SK-N-MC (cell line): ENCODE measurements at regions not wholly inside any gene's neighbourhood (a gene's known extent, or its start where the extent isn't known, plus 50 kb on each side); places are given as distances from the start of the nearest gene placed in this dataset.

Experiments used
- EZH2 ChIP-seq: fragments of 200-600 bp; sonication (generic); IDR thresholded peaks from one replicate; pipeline ENCODE4 v1.6.1; 2017; ENCODE audit warnings: antibody characterized with exemption
- FOXP2 ChIP-seq: optimal IDR thresholded peaks from 2 replicates; pipeline ENCODE3; 2011; ENCODE audit warnings: mild to moderate bottlenecking, moderate library complexity; ENCODE audit not compliant: insufficient read depth; ENCODE audit errors: extremely low read length, control extremely low read depth
- POLR2AphosphoS5 ChIP-seq: IDR thresholded peaks from 2 replicates; pipeline ENCODE4 v1.6.1; 2012; ENCODE audit warnings: mild to moderate bottlenecking, low read depth, low read length, borderline replicate concordance

DNA sequence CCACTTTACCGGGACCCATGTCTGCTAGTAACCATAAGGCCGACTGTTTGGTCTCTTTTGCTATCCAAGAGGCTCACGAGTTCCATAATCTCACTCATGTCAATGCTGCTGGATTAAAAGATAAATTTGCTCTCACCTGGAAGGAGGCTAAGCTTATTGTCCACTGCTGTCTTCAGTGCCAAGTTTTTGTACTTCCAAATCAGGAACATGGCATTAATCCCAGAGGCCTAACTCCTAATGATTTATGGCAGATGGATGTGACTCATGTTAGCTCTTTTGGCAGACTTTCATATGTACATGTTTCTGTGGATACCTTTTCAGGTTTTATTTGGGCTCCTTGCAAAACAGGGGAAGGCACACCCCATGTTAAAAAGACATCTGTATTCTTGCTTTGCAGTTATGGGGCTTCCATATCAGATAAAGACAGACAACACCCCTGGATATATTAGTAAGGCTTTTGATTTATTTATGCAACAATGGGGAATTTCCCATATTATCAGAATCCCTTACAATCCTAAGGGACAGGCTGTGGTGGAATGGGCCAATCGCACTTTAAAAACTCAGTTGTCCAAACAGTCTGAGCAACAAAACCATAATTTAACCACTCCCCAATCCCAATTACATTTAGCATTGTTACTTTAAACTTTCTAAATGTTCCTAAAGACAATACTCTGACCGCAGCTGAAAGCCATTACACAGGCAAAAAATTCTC, 162.7 kb downstream of the IER5 start:
- no peak for TF ChIP-seq POLR2AphosphoS5
- no peak for TF ChIP-seq EZH2
- no peak for TF ChIP-seq FOXP2
